ENCODE measurements at regions not wholly inside any gene's neighbourhood (a gene's known extent, or its start where the extent isn't known, plus 50 kb on each side); places are given as distances from the start of the nearest gene placed in this dataset.

DNA sequence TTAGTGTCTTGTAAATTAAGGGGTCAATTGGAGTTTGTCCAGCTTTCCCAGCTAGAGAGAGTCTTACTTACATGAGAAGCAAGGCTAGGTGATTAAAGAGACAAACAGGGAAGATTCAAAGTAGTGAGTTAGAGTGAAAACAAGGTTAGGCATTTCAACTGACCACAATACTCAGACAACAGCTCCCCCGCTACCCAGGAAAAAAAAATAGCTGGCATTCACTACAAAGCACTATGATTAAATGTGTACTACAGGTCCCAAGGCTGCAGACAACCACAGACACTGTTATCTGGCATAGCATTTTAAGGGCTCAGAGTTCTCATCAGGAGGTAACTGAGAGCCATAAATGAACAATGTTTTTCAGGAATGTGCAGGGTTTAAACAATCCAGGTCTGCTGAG, 680.9 kb downstream of the TMEM121 start:
- TF ChIP-seq, protein P1, sequence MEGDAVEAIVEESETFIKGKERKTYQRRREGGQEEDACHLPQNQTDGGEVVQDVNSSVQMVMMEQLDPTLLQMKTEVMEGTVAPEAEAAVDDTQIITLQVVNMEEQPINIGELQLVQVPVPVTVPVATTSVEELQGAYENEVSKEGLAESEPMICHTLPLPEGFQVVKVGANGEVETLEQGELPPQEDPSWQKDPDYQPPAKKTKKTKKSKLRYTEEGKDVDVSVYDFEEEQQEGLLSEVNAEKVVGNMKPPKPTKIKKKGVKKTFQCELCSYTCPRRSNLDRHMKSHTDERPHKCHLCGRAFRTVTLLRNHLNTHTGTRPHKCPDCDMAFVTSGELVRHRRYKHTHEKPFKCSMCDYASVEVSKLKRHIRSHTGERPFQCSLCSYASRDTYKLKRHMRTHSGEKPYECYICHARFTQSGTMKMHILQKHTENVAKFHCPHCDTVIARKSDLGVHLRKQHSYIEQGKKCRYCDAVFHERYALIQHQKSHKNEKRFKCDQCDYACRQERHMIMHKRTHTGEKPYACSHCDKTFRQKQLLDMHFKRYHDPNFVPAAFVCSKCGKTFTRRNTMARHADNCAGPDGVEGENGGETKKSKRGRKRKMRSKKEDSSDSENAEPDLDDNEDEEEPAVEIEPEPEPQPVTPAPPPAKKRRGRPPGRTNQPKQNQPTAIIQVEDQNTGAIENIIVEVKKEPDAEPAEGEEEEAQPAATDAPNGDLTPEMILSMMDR (IDR thresholded peaks at IDR 0.05), result no peak
- no peak for TF ChIP-seq POLR2A (IDR thresholded peaks at IDR 0.05)
